ENCODE measurements at regions not wholly inside any gene's neighbourhood (a gene's known extent, or its start where the extent isn't known, plus 50 kb on each side); places are given as distances from the start of the nearest gene placed in this dataset.
"Not testable (repeated sequence)": the region's sequence is repeated elsewhere in the genome, so short reads cannot be mapped to it uniquely, and the experiment has no call there.

- no peak for DNase-seq
These were observed 895.2 kb downstream of the TRIB2 start for GRCh38 chr2:13611939-13612338.

- DNase-seq = no peak
These were observed 899.3 kb downstream of the TRIB2 start for GRCh38 chr2:13616059-13616458.

GRCh38 chr2:13616616-13617015, 899.9 kb downstream of the TRIB2 start:
- no peak for DNase-seq

- no peak for DNase-seq
These were observed 911.4 kb downstream of the TRIB2 start for GRCh38 chr2:13628122-13628521.

GRCh38 chr2:13638181-13638580, 921.4 kb downstream of the TRIB2 start:
- no peak for DNase-seq

- DNase-seq = no peak
These were observed 933.2 kb downstream of the TRIB2 start for GRCh38 chr2:13649918-13650317.

GRCh38 chr2:13650586-13651180, 933.9 kb downstream of the TRIB2 start:
- DNase-seq = no peak

GRCh38 chr2:13651684-13652131, 935.0 kb downstream of the TRIB2 start:
- DNase-seq = no peak

- DNase-seq = no peak
These were observed 936.0 kb downstream of the TRIB2 start for GRCh38 chr2:13652531-13653313.

- no peak for DNase-seq
These were observed 937.7 kb downstream of the TRIB2 start for GRCh38 chr2:13654416-13654815.

- no peak for DNase-seq
These were observed 943.5 kb downstream of the TRIB2 start for GRCh38 chr2:13660231-13660630.

GRCh38 chr2:13662055-13662454, 945.3 kb downstream of the TRIB2 start:
- no peak for DNase-seq

GRCh38 chr2:13666582-13667414, 950.1 kb downstream of the TRIB2 start:
- no peak for DNase-seq

GRCh38 chr2:13667415-13667757, 950.6 kb downstream of the TRIB2 start:
- DNase-seq = no peak

- DNase-seq = no peak
These were observed 952.9 kb downstream of the TRIB2 start for GRCh38 chr2:13669607-13670006.

GRCh38 chr2:13673821-13674220, 957.1 kb downstream of the TRIB2 start:
- DNase-seq = not testable (repeated sequence)

- DNase-seq = no peak
These were observed 956.2 kb upstream of the LRATD1 start for GRCh38 chr2:13676269-13676668.

GRCh38 chr2:13681936-13682335, 950.6 kb upstream of the LRATD1 start:
- no peak for DNase-seq

GRCh38 chr2:13682540-13683272, 949.8 kb upstream of the LRATD1 start:
- DNase-seq = no peak

GRCh38 chr2:13686262-13686661, 946.3 kb upstream of the LRATD1 start:
- DNase-seq = no peak

- no peak for DNase-seq
These were observed 937.8 kb upstream of the LRATD1 start for GRCh38 chr2:13694673-13695072.

GRCh38 chr2:13696601-13697000, 935.9 kb upstream of the LRATD1 start:
- DNase-seq = no peak

GRCh38 chr2:13698847-13699246, 933.7 kb upstream of the LRATD1 start:
- no peak for DNase-seq

Measured in right kidney (tissue), 1 donor.